HL-60 (cell line): ENCODE measurements at regions not wholly inside any gene's neighbourhood (a gene's known extent, or its start where the extent isn't known, plus 50 kb on each side); places are given as distances from the start of the nearest gene placed in this dataset.

Experiments
- DNase-seq, 2 experiments: peaks; one replicate each; pipeline ENCODE4 v3.0.0-alpha.2; 2010 to 2020; ENCODE audit warnings: low read depth in 1 of 2, low spot score in 1 of 2
- H3K27ac ChIP-seq: fragments of 250-450 bp; sonication (Bioruptor Pico); replicated peaks from 2 replicates; pipeline ENCODE4 v1.5.1; 2020; ENCODE audit warnings: mild to moderate bottlenecking, moderate library complexity
- H3K27me3 ChIP-seq: fragments of 250-450 bp; sonication (Bioruptor Pico); 2 replicates; pipeline ENCODE4 v1.5.1; 2021; ENCODE audit warnings: mild to moderate bottlenecking, moderate library complexity; ENCODE audit not compliant: insufficient read depth, poor library complexity, severe bottlenecking
- H3K4me3 ChIP-seq: replicated peaks from 2 replicates; pipeline ENCODE4 v1.5.1; 2011; ENCODE audit warnings: mild to moderate bottlenecking, control low read depth, low read length; ENCODE audit not compliant: insufficient read depth
- CTCF ChIP-seq: IDR thresholded peaks from one replicate; pipeline ENCODE4 v1.5.1; 2011; ENCODE audit warnings: low read length, control low read depth, inconsistent platforms; ENCODE audit not compliant: insufficient read depth
- GABPA ChIP-seq: IDR thresholded peaks from 2 replicates; pipeline ENCODE4 v1.6.1; 2012; ENCODE audit warnings: low read depth
- POLR2AphosphoS5 ChIP-seq: IDR thresholded peaks from 2 replicates; pipeline ENCODE4 v1.6.1; 2012; ENCODE audit warnings: low read depth
- SPI1 ChIP-seq: IDR thresholded peaks from 2 replicates; pipeline ENCODE4 v1.6.1; 2012; ENCODE audit warnings: low read depth, mild to moderate bottlenecking, borderline replicate concordance
- TF ChIP-seq, protein P1 (sequence below): IDR thresholded peaks from 2 replicates; pipeline ENCODE4 v1.6.1; 2012; ENCODE audit warnings: low read depth; ENCODE audit not compliant: insufficient replicate concordance

GRCh38 chr10:121165276-121165675, 314.1 kb downstream of the WDR11 start:
- no peak for DNase-seq
- TF ChIP-seq, protein P1, sequence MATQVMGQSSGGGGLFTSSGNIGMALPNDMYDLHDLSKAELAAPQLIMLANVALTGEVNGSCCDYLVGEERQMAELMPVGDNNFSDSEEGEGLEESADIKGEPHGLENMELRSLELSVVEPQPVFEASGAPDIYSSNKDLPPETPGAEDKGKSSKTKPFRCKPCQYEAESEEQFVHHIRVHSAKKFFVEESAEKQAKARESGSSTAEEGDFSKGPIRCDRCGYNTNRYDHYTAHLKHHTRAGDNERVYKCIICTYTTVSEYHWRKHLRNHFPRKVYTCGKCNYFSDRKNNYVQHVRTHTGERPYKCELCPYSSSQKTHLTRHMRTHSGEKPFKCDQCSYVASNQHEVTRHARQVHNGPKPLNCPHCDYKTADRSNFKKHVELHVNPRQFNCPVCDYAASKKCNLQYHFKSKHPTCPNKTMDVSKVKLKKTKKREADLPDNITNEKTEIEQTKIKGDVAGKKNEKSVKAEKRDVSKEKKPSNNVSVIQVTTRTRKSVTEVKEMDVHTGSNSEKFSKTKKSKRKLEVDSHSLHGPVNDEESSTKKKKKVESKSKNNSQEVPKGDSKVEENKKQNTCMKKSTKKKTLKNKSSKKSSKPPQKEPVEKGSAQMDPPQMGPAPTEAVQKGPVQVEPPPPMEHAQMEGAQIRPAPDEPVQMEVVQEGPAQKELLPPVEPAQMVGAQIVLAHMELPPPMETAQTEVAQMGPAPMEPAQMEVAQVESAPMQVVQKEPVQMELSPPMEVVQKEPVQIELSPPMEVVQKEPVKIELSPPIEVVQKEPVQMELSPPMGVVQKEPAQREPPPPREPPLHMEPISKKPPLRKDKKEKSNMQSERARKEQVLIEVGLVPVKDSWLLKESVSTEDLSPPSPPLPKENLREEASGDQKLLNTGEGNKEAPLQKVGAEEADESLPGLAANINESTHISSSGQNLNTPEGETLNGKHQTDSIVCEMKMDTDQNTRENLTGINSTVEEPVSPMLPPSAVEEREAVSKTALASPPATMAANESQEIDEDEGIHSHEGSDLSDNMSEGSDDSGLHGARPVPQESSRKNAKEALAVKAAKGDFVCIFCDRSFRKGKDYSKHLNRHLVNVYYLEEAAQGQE, result no peak
- no peak for TF ChIP-seq SPI1
- no peak for TF ChIP-seq CTCF
- no peak for TF ChIP-seq POLR2AphosphoS5
- TF ChIP-seq GABPA, result no peak
- Histone ChIP-seq H3K4me3 (no peak overlapping the region), H3K27ac (no peak overlapping the region), H3K27me3 (no peaks in the 10 kb centered on the region)

GRCh38 chr10:121167534-121168243, 316.5 kb downstream of the WDR11 start:
- TF ChIP-seq, protein P1, result no peak
- TF ChIP-seq SPI1, result no peak
- no peak for TF ChIP-seq GABPA
- TF ChIP-seq CTCF, result no peak
- no peak for TF ChIP-seq POLR2AphosphoS5
- no peaks in the 10 kb centered on the region for H3K27me3 ChIP-seq
- no peak for DNase-seq
- H3K4me3 ChIP-seq, result no peak overlapping the region
- H3K27ac ChIP-seq, result no peak overlapping the region

DNA sequence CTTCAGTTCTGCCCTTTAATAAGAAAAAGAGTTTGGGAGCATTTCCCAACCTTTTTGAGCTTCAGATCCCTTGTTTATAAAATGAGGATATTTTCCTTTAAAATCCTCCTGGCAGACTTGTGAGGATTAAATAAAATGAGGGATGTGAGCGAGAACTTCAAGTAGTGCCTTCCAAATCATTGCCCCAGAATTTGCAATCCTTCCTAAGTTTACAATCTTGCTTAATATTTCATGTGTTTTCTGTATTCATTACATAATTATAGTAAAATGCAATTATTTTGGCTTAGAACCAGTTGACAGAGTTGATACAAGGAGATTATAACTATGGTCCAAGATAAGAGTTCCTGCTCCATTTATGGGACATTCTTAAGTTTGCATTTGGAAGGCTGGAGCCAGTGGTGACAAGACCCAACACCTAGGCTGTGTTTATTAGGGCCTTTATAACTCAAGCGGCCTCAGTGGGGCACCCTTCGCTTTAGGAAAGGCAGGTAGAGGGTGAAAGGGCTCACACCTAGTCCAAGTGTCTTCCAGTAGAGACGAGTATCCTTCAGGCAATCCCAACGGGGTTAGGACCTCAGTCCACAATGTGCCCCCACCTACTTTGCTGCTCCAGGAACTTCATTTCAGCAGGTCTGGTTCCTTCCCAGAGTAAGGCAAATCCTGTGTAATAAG, 317.5 kb downstream of the WDR11 start:
- TF ChIP-seq, protein P1, result no peak
- TF ChIP-seq GABPA (no peak), SPI1 (no peak), CTCF (no peak), POLR2AphosphoS5 (no peak)
- Histone ChIP-seq H3K27me3 (no peaks in the 10 kb centered on the region), H3K4me3 (no peak overlapping the region), H3K27ac (no peak overlapping the region)
- no peak for DNase-seq
